ENCODE measurements at regions not wholly inside any gene's neighbourhood (a gene's known extent, or its start where the extent isn't known, plus 50 kb on each side); places are given as distances from the start of the nearest gene placed in this dataset.

DNA sequence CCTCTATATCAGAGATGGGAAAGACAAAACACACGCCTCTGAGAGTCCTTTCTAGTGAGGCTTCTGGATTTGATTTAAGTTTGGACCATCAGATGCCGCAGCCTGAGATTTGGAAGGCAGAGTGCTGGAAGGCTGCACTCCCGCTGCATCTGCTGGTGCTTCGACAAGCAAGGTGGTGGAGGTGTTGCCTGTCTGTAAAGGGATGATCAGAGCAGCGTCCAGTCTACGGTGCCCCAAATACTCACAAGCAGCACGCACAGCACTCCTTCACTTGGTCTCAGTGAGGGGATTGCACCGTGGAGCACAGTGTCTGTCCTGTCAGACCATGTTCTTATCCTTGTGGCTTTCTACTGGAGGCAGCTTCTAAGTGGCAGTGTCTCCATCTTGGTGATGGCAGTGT, 221.4 kb downstream of the GADD45G start:
- H2AFZ ChIP-seq: no peak overlapping the region
- no peaks in the 10 kb centered on the region for H3K36me3 ChIP-seq (replicated peaks; ENCODE audit: insufficient read depth, low read depth)
- H3K27ac ChIP-seq: no peak overlapping the region
- no peaks in the 10 kb centered on the region for H3K9me3 ChIP-seq (ENCODE audit: low read depth)
- H3K4me3 ChIP-seq: no peak overlapping the region
- no peaks in the 10 kb centered on the region for H3K4me1 ChIP-seq (ENCODE audit: insufficient read depth)
- WGBS (ENCODE audit: low lambda C conversion rate, missing lambda C conversion rate): 90% methylated on average over 8 of the region's 8 CpGs
- H4K20me1 ChIP-seq (ENCODE audit: insufficient read depth, poor library complexity, severe bottlenecking): no peaks in the 10 kb centered on the region
- DNase-seq (ENCODE audit: low spot score): no peak
- H3K9me2 ChIP-seq (replicated peaks; ENCODE audit: insufficient read depth): no peaks in the 10 kb centered on the region
- TF ChIP-seq, protein P1, sequence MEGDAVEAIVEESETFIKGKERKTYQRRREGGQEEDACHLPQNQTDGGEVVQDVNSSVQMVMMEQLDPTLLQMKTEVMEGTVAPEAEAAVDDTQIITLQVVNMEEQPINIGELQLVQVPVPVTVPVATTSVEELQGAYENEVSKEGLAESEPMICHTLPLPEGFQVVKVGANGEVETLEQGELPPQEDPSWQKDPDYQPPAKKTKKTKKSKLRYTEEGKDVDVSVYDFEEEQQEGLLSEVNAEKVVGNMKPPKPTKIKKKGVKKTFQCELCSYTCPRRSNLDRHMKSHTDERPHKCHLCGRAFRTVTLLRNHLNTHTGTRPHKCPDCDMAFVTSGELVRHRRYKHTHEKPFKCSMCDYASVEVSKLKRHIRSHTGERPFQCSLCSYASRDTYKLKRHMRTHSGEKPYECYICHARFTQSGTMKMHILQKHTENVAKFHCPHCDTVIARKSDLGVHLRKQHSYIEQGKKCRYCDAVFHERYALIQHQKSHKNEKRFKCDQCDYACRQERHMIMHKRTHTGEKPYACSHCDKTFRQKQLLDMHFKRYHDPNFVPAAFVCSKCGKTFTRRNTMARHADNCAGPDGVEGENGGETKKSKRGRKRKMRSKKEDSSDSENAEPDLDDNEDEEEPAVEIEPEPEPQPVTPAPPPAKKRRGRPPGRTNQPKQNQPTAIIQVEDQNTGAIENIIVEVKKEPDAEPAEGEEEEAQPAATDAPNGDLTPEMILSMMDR (IDR thresholded peaks at IDR 0.05; ENCODE audit: poor library complexity): no peak
- TF ChIP-seq EZH2phosphoT487 (IDR thresholded peaks at IDR 0.05; ENCODE audit: low read depth, severe bottlenecking, unreplicated experiment): no peak
- no peak for TF ChIP-seq EZH2 (IDR thresholded peaks at IDR 0.05; ENCODE audit: borderline replicate concordance)
- H3K79me2 ChIP-seq: no peaks in the 10 kb centered on the region
- no peaks in the 10 kb centered on the region for H3K27me3 ChIP-seq
- H3K4me2 ChIP-seq: no peak overlapping the region

DNA sequence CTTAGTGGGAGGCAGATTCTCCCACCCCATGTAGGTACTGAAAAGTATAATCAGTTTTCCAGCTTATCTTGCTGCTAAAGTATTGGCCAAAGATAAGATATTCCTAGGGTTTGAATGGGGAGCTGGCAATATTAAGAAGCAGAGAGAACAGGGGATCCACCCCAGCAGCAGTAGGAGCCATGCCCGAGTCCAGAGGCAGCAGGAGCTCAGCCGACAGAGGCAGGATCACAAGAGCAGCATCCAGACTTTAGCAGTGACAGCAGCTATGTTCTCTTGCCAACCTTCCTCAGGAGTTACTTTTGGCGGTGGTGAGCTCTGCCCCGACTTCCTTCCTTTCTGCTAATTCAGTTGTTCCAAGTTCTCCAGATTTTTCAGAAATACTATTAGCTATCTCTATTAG, 224.5 kb downstream of the GADD45G start:
- no peak overlapping the region for H3K4me2 ChIP-seq
- no peaks in the 10 kb centered on the region for H3K79me2 ChIP-seq
- no peaks in the 10 kb centered on the region for H3K27me3 ChIP-seq
- TF ChIP-seq EZH2phosphoT487 (IDR thresholded peaks at IDR 0.05; ENCODE audit: low read depth, severe bottlenecking, unreplicated experiment) (no peak), EZH2 (IDR thresholded peaks at IDR 0.05; ENCODE audit: borderline replicate concordance) (no peak)
- TF ChIP-seq, protein P1 (IDR thresholded peaks at IDR 0.05; ENCODE audit: poor library complexity): no peak
- H3K4me1 ChIP-seq (ENCODE audit: insufficient read depth): no peaks in the 10 kb centered on the region
- WGBS (ENCODE audit: low lambda C conversion rate, missing lambda C conversion rate): 76% methylated on average over 4 of the region's 4 CpGs
- no peak for DNase-seq (ENCODE audit: low spot score)
- no peak overlapping the region for H2AFZ ChIP-seq
- no peak overlapping the region for H3K4me3 ChIP-seq
- H3K27ac ChIP-seq: no peak overlapping the region
- no peaks in the 10 kb centered on the region for H4K20me1 ChIP-seq (ENCODE audit: insufficient read depth, poor library complexity, severe bottlenecking)
- no peaks in the 10 kb centered on the region for H3K9me3 ChIP-seq (ENCODE audit: low read depth)
- H3K9me2 ChIP-seq (replicated peaks; ENCODE audit: insufficient read depth): no peaks in the 10 kb centered on the region
- H3K36me3 ChIP-seq (replicated peaks; ENCODE audit: insufficient read depth, low read depth): no peaks in the 10 kb centered on the region

DNA sequence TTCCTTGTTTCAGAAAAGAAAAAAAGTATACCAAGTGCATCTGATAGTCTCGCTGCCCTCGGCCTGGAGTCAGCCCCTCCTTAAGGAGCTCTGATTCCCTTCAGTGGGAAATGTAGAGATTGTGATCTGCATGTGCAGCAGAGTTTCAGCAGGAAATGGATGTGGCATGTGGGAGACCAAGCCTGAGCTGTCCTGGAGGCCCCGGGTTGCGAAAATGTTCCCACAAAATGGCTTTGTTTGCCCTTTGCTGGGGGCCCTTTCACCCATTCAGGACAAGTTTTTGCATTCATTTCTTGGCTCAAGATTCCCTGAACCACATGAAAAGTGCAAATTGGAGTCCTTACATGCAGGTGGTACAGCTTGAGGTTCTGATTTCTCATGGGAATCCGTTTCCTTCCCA, 230.9 kb downstream of the GADD45G start:
- no peak overlapping the region for H3K27ac ChIP-seq
- H3K9me2 ChIP-seq (replicated peaks; ENCODE audit: insufficient read depth): no peaks in the 10 kb centered on the region
- no peaks in the 10 kb centered on the region for H3K9me3 ChIP-seq (ENCODE audit: low read depth)
- no peak for DNase-seq (ENCODE audit: low spot score)
- no peaks in the 10 kb centered on the region for H3K79me2 ChIP-seq
- H3K36me3 ChIP-seq (replicated peaks; ENCODE audit: insufficient read depth, low read depth): no peaks in the 10 kb centered on the region
- no peaks in the 10 kb centered on the region for H3K27me3 ChIP-seq
- no peak overlapping the region for H3K4me3 ChIP-seq
- H4K20me1 ChIP-seq (ENCODE audit: insufficient read depth, poor library complexity, severe bottlenecking): no peaks in the 10 kb centered on the region
- peaks cover 7% of the 10 kb centered on the region for H3K4me1 ChIP-seq (ENCODE audit: insufficient read depth)
- TF ChIP-seq EZH2phosphoT487 (IDR thresholded peaks at IDR 0.05; ENCODE audit: low read depth, severe bottlenecking, unreplicated experiment) (no peak), EZH2 (IDR thresholded peaks at IDR 0.05; ENCODE audit: borderline replicate concordance) (no peak)
- TF ChIP-seq, protein P1 (IDR thresholded peaks at IDR 0.05; ENCODE audit: poor library complexity): no peak
- no peak overlapping the region for H2AFZ ChIP-seq
- no peak overlapping the region for H3K4me2 ChIP-seq
- WGBS (ENCODE audit: low lambda C conversion rate, missing lambda C conversion rate): 59% methylated on average over 5 of the region's 5 CpGs

Data from hepatocyte (in vitro differentiated cells).